CD4-positive, alpha-beta T cell treated with Interleukin-6 for 4 hours (primary cell): ENCODE measurements at regions not wholly inside any gene's neighbourhood (a gene's known extent, or its start where the extent isn't known, plus 50 kb on each side); places are given as distances from the start of the nearest gene placed in this dataset.

Experiments
- DNase-seq: peaks from one replicate; pipeline ENCODE4 v3.0.0-alpha.2; 2020; ENCODE audit warnings: mixed read lengths

GRCh38 chr19:31402529-31403316 lies 53.5 kb upstream of the TSHZ3 start:
- no peak for DNase-seq

DNA sequence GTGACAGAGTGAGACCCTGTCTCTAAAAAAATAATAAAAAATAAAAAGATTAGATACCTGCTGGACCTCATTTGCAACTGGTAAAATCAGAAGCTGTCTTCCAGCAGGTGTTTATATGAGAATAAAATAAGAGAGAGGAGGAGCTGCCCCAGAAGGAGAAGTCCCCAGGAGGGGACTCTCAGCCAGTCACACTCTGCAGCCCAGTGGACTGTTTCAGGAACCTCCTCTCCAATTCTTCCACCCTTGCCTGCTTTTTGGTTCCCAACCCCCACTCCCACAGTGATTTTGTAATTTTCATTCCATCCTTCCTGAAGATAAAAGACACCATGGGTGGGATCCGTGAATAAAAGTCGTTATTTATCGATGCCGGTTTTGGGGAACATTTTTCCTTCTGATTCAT lies 56.9 kb upstream of the TSHZ3 start:
- no peak for DNase-seq

- DNase-seq, result no peak
Observed at GRCh38 chr19:31408460-31409124, 59.4 kb upstream of the TSHZ3 start.

DNA sequence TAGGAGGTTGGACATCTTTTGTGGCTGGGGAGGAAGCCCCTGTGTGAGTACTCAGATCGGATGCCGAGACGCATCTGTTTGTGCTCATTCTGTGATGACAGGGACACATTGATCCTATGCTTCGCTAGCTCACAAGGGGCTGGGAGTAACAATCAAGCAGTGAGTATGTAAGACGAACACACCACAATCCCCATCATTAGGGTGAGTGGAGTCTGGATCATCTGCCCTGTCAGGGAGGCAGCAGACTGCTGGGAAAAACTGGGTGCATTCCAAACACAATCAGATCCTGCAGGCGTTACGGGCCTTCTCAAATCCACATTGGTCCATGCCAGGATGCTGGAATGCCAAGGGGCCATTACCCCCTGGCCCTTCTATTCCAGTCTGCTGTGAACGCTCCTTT lies 64.1 kb upstream of the TSHZ3 start:
- DNase-seq, result no peak

DNA sequence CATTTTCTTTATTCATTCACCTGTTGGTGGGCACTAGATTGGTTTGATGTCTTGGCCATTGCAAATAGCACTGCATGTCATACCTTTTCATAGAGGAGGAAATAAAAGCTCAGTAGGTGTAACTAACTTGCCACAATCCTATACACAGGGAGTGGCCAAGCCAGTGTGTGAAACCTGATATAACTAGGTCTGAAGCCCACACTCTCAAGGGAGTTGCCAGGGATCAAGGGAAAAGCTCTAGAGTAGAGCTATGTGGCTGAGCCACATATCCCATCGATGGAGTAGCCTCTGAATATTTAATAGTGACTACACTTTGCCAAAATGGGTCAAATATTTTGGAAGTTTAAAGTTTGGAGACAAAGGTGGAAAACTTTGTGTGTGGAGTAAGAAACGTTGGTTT lies 66.1 kb upstream of the TSHZ3 start:
- no peak for DNase-seq

DNA sequence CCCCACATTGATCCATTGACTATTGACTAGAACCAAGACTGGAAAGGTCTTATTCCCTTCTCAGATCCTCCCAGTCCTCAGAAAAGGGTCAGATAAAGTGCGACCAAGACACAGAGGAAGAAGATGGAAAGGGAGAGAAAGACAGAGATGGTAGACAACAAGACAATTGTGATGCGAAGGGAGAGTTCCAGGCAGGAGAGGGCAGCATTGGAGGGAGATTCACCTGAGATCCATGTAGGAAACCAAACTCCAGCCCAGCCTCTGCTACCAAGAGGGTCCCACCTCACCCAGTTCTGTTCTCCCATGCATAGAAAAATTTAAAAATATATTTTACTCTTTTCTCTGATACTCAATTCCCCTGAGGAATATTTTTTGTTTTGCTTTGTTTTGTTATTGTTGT lies 67.3 kb upstream of the TSHZ3 start:
- DNase-seq, result no peak

DNA sequence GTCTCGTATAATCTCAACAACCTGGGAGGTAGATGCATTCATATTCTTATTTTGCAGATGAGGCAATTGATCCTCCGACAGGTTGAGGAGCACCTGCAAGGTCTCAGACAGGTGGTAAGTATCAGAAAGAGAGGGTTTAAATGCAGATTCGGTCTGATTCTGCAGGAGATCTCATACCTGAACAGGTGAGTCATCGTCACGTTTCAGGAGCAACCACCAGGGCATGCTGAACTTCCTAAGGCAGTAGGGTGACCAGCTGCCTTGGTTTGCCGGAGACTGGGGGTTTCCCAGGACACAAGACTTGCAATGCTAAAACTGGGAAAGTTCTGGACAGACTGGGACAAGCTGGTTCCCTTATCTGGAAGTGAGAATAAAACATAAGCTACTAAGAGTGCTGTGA lies 68.8 kb upstream of the TSHZ3 start:
- no peak for DNase-seq

- DNase-seq, result no peak
Observed at GRCh38 chr19:31418692-31419430, 69.6 kb upstream of the TSHZ3 start.

- DNase-seq, result no peak
Observed at GRCh38 chr19:31419871-31420445, 70.7 kb upstream of the TSHZ3 start.

DNA sequence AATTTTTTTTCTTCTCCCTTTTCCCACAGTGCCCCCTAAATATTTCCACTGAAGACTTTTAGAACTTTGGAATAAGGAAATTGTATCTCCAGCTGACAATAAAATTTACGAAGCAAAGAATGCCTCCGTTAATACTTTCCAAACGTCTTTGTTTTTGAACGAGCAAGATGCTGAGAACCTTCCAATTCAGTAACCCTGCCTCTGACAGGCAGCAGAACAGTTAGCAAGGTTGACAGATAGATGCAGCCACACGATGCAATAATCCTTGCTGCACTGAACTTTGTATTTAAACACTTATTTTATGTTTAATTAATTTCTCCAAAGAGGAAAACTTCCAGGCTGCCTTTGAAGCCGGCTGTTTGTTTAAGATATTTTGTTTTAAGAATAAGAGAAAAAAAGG lies 71.8 kb upstream of the TSHZ3 start:
- no peak for DNase-seq

GRCh38 chr19:31421856-31422255 lies 72.6 kb upstream of the TSHZ3 start:
- no peak for DNase-seq

- no peak for DNase-seq
Observed at GRCh38 chr19:31423896-31424295, 74.7 kb upstream of the TSHZ3 start.

- no peak for DNase-seq
Observed at GRCh38 chr19:31424861-31425620, 75.8 kb upstream of the TSHZ3 start.

- DNase-seq, result no peak
Observed at GRCh38 chr19:31427857-31428256, 78.6 kb upstream of the TSHZ3 start.

- no peak for DNase-seq
Observed at GRCh38 chr19:31430381-31430780, 81.1 kb upstream of the TSHZ3 start.

DNA sequence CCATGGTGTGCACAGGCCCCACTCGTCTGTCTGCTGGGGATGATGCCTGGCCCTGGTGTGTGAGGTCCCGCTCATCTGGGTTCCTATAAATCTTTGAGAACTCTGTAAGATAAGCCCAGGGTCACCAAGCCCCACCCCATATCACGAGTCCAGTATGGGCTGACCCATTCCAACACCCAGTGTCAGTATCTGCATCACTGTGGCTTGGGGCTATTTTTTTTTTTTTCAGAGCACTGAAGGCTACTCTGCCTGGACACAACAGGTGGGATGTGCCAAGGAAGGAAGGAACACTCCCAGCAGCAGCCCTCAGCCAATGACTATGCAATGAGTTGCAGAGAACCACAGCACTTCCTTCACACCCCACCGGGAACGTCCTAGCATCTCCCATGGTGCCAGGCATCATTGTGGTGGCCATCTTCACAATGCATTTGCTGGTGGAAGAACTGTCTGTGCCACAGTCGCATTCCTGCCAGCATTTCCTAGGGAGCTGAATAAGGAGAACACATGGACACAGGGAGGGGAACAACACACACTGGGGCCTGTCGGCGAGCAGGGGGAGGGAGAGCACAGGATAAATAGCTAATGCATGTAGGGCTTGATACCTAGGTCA lies 83.1 kb upstream of the TSHZ3 start:
- DNase-seq, result no peak

DNA sequence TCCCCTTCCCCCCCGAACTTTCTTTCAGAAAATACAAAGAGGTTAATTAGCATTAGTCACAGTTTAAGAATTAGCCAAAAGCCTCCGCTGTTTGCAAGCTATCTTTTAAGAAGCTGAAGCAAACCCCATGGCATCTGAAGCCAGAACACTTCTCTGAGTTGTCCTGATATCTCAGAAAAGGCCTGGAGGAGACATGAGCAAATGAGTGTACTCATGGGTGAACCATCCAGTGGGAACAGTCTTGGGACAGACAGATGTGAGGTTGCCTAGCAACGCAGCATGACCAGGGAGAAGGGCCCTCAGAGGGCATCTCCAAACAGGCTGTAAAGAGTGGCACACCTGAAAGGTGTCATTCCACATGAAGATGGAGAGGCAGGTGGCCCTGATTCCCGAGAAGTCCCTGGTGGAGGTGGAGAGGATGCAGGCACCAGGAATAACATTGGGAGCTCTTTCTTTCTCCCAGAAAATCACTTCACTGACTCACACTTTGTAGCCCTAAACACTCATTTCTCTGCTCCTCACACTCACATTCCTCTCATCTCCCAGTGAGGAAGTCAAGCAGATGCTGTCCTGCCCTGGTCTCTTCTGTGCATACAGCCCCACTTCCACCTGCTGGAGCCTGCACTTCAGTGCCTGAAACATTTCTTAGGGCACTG lies 87.0 kb upstream of the TSHZ3 start:
- no peak for DNase-seq

- no peak for DNase-seq
Observed at GRCh38 chr19:31438401-31439269, 89.4 kb upstream of the TSHZ3 start.

- no peak for DNase-seq
Observed at GRCh38 chr19:31439270-31439573, 90.0 kb upstream of the TSHZ3 start.

GRCh38 chr19:31444931-31445330 lies 95.7 kb upstream of the TSHZ3 start:
- no peak for DNase-seq

GRCh38 chr19:31445406-31445805 lies 96.2 kb upstream of the TSHZ3 start:
- no peak for DNase-seq
